Ovary (tissue), 7 donors: ENCODE measurements at regions not wholly inside any gene's neighbourhood (a gene's known extent, or its start where the extent isn't known, plus 50 kb on each side); places are given as distances from the start of the nearest gene placed in this dataset.

ENCODE experiments used
- DNase-seq, 5 donors: peaks; one replicate each; pipeline ENCODE4 v3.0.0-alpha.2; 2019 to 2020
- H3K27ac ChIP-seq, 2 donors: fragments of 200-600 bp; one replicate each; pipeline versions ENCODE4 v1.5.1 to v1.8.0; 2019 to 2022
- H3K27me3 ChIP-seq: fragments of 200-600 bp; one replicate; pipeline ENCODE4 v1.8.0; 2022
- H3K36me3 ChIP-seq: fragments of 200-600 bp; sonication (generic); one replicate; pipeline ENCODE4 v1.5.1; 2019
- H3K4me1 ChIP-seq: one replicate; pipeline ENCODE4 v1.8.1; 2013; ENCODE audit warnings: mild to moderate bottlenecking, moderate library complexity; ENCODE audit not compliant: insufficient read depth
- H3K4me3 ChIP-seq: fragments of 200-600 bp; sonication (generic); one replicate; pipeline ENCODE4 v1.5.1; 2017
- H3K9me3 ChIP-seq, 2 donors: fragments of 200-600 bp in 1 of 2; sonication (generic) in 1 of 2; one replicate each; pipeline versions ENCODE4 v1.5.1 to v1.8.1; 2013 to 2019; ENCODE audit warnings: mild to moderate bottlenecking in 1 of 2, moderate library complexity in 1 of 2
- CTCF ChIP-seq, 3 donors: fragments of 450-650 bp in 2 of 3; fragments of 200-600 bp in 1 of 3; IDR thresholded peaks; one replicate each; pipeline versions ENCODE4 v1.5.1 to v1.8.0; 2016 to 2022; ENCODE audit warnings: antibody characterized with exemption in 3 of 3, mild to moderate bottlenecking in 1 of 3
- EP300 ChIP-seq: sonication (generic); formaldehyde crosslinking; IDR thresholded peaks from one replicate; pipeline ENCODE4 v1.6.1; 2017; ENCODE audit warnings: antibody characterized with exemption
- POLR2A ChIP-seq: fragments of 450-650 bp; IDR thresholded peaks from one replicate; pipeline ENCODE4 v1.6.1; 2017; ENCODE audit warnings: antibody characterized with exemption, mild to moderate bottlenecking, moderate library complexity
- WGBS, 3 donors: extraction: QIAGEN DNeasy Blood & Tissue Kit in 1 of 3; methylation state at CpG; one replicate each; pipeline versions ENCODE4 v1.1.5 to v1.1.7; 2013 to 2017; 5-methylcytosine and 5-hydroxymethylcytosine counted together
- intact Hi-C, 4 donors: fragments of 100-400 bp; cut with DNase I; formaldehyde crosslinking; loops; one replicate each; pipeline versions ENCODE4 v1.11.0 to v1.15.1; 2022 to 2023
- donor health status: DM: no; HTN: no; CAD: no; lungs with moderate emphysema.
- donor health status: DM: no; HTN: no; CAD: no.
- donor health status: Bipolar disorder and iron deficiency.
- donor health status: DM: no; HTN: no; CAD: no.
- donor health status: DM: yes; HTN: yes; CAD: no.

GRCh38 chr18:24850532-24850931, 390.1 kb downstream of the HRH4 start:
- TF ChIP-seq CTCF (IDR thresholded peaks at IDR 0.05) (no peak), POLR2A (no peak), EP300 (no peak)
- H3K4me1 ChIP-seq = no peaks in the 10 kb centered on the region
- WGBS, 3 donors = 76 to 82% (median 82%) methylated on average over 7 of the region's 7 CpGs

GRCh38 chr18:24853076-24853475, 392.6 kb downstream of the HRH4 start:
- 85 to 93% (median 91%) methylated on average over 4 of the region's 4 CpGs for whole genome bisulfite sequencing, 3 donors
- Histone ChIP-seq H3K27ac (no peak overlapping the region), H3K36me3 (no peaks in the 10 kb centered on the region), H3K27me3 (no peaks in the 10 kb centered on the region), H3K4me1 (no peaks in the 10 kb centered on the region), H3K9me3 (no peaks in the 10 kb centered on the region), H3K4me3 (no peak overlapping the region)
- no peak for TF ChIP-seq POLR2A
- no peak for TF ChIP-seq CTCF (IDR thresholded peaks at IDR 0.05)
- TF ChIP-seq EP300 = no peak
- DNase-seq = no peak
- intact Hi-C loops = no loop called here

More at GRCh38 chr18:24850532-24850931, 390.1 kb downstream of the HRH4 start:
- no peak for DNase-seq
- Histone ChIP-seq H3K36me3 (no peaks in the 10 kb centered on the region), H3K27ac (no peak overlapping the region), H3K27me3 (no peaks in the 10 kb centered on the region), H3K4me3 (no peak overlapping the region), H3K9me3 (no peaks in the 10 kb centered on the region)
- intact Hi-C loops = no loop called here

GRCh38 chr18:24860978-24861680, 400.7 kb downstream of the HRH4 start:
- no peaks in the 10 kb centered on the region for H3K36me3 ChIP-seq
- no peak overlapping the region for H3K27ac ChIP-seq
- no peaks in the 10 kb centered on the region for H3K27me3 ChIP-seq
- no peaks in the 10 kb centered on the region for H3K4me1 ChIP-seq
- H3K4me3 ChIP-seq = no peak overlapping the region
- no peaks in the 10 kb centered on the region for H3K9me3 ChIP-seq
- TF ChIP-seq POLR2A = no peak
- TF ChIP-seq CTCF (IDR thresholded peaks at IDR 0.05) = no peak
- no peak for TF ChIP-seq EP300
- intact Hi-C loops = no loop called here
- 61 to 65% (median 62%) methylated on average over 10 of the region's 10 CpGs for WGBS, 3 donors
- no peak for DNase-seq

GRCh38 chr18:24862201-24862816, 401.9 kb downstream of the HRH4 start:
- no peak for TF ChIP-seq POLR2A
- no peak for TF ChIP-seq EP300
- TF ChIP-seq CTCF (IDR thresholded peaks at IDR 0.05) = no peak
- Histone ChIP-seq H3K36me3 (no peaks in the 10 kb centered on the region), H3K27ac (no peak overlapping the region), H3K4me3 (no peak overlapping the region), H3K4me1 (no peaks in the 10 kb centered on the region), H3K27me3 (no peaks in the 10 kb centered on the region), H3K9me3 (no peaks in the 10 kb centered on the region)
- intact Hi-C loops = no loop called here
- 80 to 91% (median 90%) methylated on average over 18 of the region's 18 CpGs for WGBS, 3 donors
- DNase-seq = no peak
